Liver (tissue), 8 donors: ENCODE measurements at regions not wholly inside any gene's neighbourhood (a gene's known extent, or its start where the extent isn't known, plus 50 kb on each side); places are given as distances from the start of the nearest gene placed in this dataset.

Source experiments
- DNase-seq: peaks from one replicate; pipeline ENCODE4 v3.0.0-alpha.2; 2017; ENCODE audit warnings: low spot score
- H3K27ac ChIP-seq, 2 donors: one replicate each; pipeline ENCODE4 v1.7.0; 2013; ENCODE audit warnings: inconsistent platforms in 2 of 2, low read length in 2 of 2, control low read depth in 1 of 2, low read depth in 1 of 2, mild to moderate bottlenecking in 1 of 2
- H3K27me3 ChIP-seq, 4 donors: one replicate each; pipeline versions ENCODE4 v1.6.1 to v1.7.0; 2013; ENCODE audit warnings: low read length in 3 of 4, inconsistent platforms in 1 of 4, mild to moderate bottlenecking in 1 of 4, moderate library complexity in 1 of 4; ENCODE audit not compliant: control insufficient read depth in 4 of 4, insufficient read depth in 4 of 4
- H3K36me3 ChIP-seq, 4 donors: one replicate each; pipeline versions ENCODE4 v1.6.1 to v1.7.0; 2013; ENCODE audit warnings: low read length in 3 of 4, mild to moderate bottlenecking in 3 of 4, low read depth in 1 of 4, moderate library complexity in 1 of 4; ENCODE audit not compliant: control insufficient read depth in 4 of 4, insufficient read depth in 3 of 4
- H3K4me1 ChIP-seq, 4 donors: one replicate each; pipeline versions ENCODE4 v1.6.1 to v1.7.0; 2013; ENCODE audit warnings: low read length in 3 of 4, mild to moderate bottlenecking in 3 of 4, moderate library complexity in 1 of 4; ENCODE audit not compliant: control insufficient read depth in 4 of 4, insufficient read depth in 4 of 4
- H3K4me3 ChIP-seq, 3 donors: one replicate each; pipeline versions ENCODE4 v1.6.1 to v1.7.0; 2013; ENCODE audit warnings: low read length in 3 of 3, control low read depth in 1 of 3, low read depth in 1 of 3, mild to moderate bottlenecking in 1 of 3
- H3K9ac ChIP-seq, 2 donors: one replicate each; pipeline ENCODE4 v1.7.0; 2013; ENCODE audit warnings: low read length in 2 of 2, mild to moderate bottlenecking in 2 of 2, moderate library complexity in 2 of 2, control low read depth in 1 of 2, low read depth in 1 of 2
- H3K9me3 ChIP-seq, 4 donors: one replicate each; pipeline versions ENCODE4 v1.6.1 to v1.7.0; 2013; ENCODE audit warnings: low read length in 3 of 4; ENCODE audit not compliant: control insufficient read depth in 4 of 4
- EGR1 ChIP-seq, 2 donors: IDR thresholded peaks; 2 replicates each; pipeline ENCODE4 v1.6.1; 2016 to 2018; ENCODE audit warnings: antibody characterized with exemption in 2 of 2, low read depth in 2 of 2
- FOXA1 ChIP-seq: IDR thresholded peaks from 2 replicates; pipeline ENCODE4 v1.6.1; 2016; ENCODE audit warnings: antibody characterized with exemption
- GABPA ChIP-seq, 2 donors: IDR thresholded peaks in 1 of 2; conservative IDR thresholded peaks in 1 of 2; 2 replicates each; pipeline ENCODE4 v1.6.1; 2016; ENCODE audit warnings: antibody characterized with exemption in 2 of 2, mild to moderate bottlenecking in 1 of 2, moderate library complexity in 1 of 2
- HNF4A ChIP-seq, 2 donors: conservative IDR thresholded peaks; 2 replicates each; pipeline ENCODE4 v1.6.1; 2016; ENCODE audit warnings: antibody characterized with exemption in 2 of 2, mild to moderate bottlenecking in 2 of 2
- HNF4G ChIP-seq: IDR thresholded peaks from 2 replicates; pipeline ENCODE4 v1.6.1; 2016; ENCODE audit warnings: antibody characterized with exemption
- JUND ChIP-seq, 2 donors: IDR thresholded peaks; 2 replicates each; pipeline ENCODE4 v1.6.1; 2016; ENCODE audit warnings: antibody characterized with exemption in 2 of 2
- RAD21 ChIP-seq, 2 donors: IDR thresholded peaks; 2 replicates each; pipeline ENCODE4 v1.6.1; 2016; ENCODE audit warnings: antibody characterized with exemption in 2 of 2, mild to moderate bottlenecking in 2 of 2
- RXRA ChIP-seq, 2 donors: IDR thresholded peaks; 2 replicates each; pipeline ENCODE4 v1.6.1; 2017 to 2018; ENCODE audit warnings: antibody characterized with exemption in 2 of 2, mild to moderate bottlenecking in 1 of 2
- TAF1 ChIP-seq: conservative IDR thresholded peaks from 2 replicates; pipeline ENCODE4 v1.6.1; 2016; ENCODE audit warnings: antibody characterized with exemption, mild to moderate bottlenecking
- YY1 ChIP-seq: IDR thresholded peaks from 2 replicates; pipeline ENCODE4 v1.6.1; 2016; ENCODE audit warnings: antibody characterized with exemption, mild to moderate bottlenecking
- WGBS: extraction: QIAGEN DNeasy Blood & Tissue Kit; methylation state at CpG from one replicate; pipeline ENCODE4 v1.1.7; 2013; 5-methylcytosine and 5-hydroxymethylcytosine counted together
- TF ChIP-seq, protein P1 (sequence below): IDR thresholded peaks from 2 replicates; pipeline ENCODE4 v1.6.1; 2016; ENCODE audit warnings: antibody characterized with exemption
- TF ChIP-seq, protein P2 (sequence below): IDR thresholded peaks from 2 replicates; pipeline ENCODE4 v1.6.1; 2016; ENCODE audit warnings: antibody characterized with exemption
- TF ChIP-seq, protein P3 (sequence below): IDR thresholded peaks from 2 replicates; pipeline ENCODE4 v1.6.1; 2016; ENCODE audit warnings: antibody characterized with exemption
- TF ChIP-seq, protein P4 (sequence below): fragments of 150-350 bp; IDR thresholded peaks from 2 replicates; pipeline ENCODE4 v1.5.1; 2017; ENCODE audit warnings: improper control_type of control experiment, low read depth, low read length; ENCODE audit not compliant: missing input control
- TF ChIP-seq, protein P5 (sequence below): IDR thresholded peaks from 2 replicates; pipeline ENCODE4 v1.6.1; 2016; ENCODE audit warnings: antibody characterized with exemption, mild to moderate bottlenecking
- donor health status: healthy.
- donor health status: healthy.
- donor health status: healthy.
- donor health status: healthy.
- donor health status: healthy.

DNA sequence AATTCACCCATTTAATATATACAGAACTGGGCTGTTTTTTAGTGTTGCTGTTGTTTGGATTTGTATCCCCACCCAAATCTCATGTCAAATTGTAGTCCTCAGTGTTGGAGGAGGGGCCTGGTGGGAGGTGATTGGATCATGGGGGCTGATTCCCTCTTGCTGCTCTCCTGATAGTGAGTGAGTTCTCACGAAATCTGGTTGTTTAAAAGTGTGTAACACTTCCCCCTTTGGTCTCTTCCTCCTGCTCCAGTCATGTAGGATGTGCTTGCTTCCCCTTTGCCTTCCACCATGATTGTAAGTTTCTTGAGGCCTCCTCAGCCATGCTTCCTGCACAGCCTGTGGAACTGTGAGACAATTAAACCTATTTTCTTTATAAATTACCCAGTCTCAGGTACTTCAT, 141.6 kb upstream of the AADAT start:
- WGBS, result 66% methylated on average over 1 of the region's 1 CpG
- no peaks in the 10 kb centered on the region for H3K36me3 ChIP-seq
- no peaks in the 10 kb centered on the region for H3K9me3 ChIP-seq
- H3K4me1 ChIP-seq, result no peaks in the 10 kb centered on the region
- no peak for TF ChIP-seq JUND (IDR thresholded peaks at IDR 0.05)
- TF ChIP-seq HNF4A (conservative IDR thresholded peaks at IDR 0.05), result no peak
- TF ChIP-seq, protein P1, sequence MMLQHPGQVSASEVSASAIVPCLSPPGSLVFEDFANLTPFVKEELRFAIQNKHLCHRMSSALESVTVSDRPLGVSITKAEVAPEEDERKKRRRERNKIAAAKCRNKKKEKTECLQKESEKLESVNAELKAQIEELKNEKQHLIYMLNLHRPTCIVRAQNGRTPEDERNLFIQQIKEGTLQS, result no peak
- TF ChIP-seq RXRA (IDR thresholded peaks at IDR 0.05), result no peak
- no peak for TF ChIP-seq FOXA1
- H3K4me3 ChIP-seq, result no peak overlapping the region
- no peaks in the 10 kb centered on the region for H3K27me3 ChIP-seq
- H3K27ac ChIP-seq, result no peak overlapping the region
- DNase-seq, result no peak
- H3K9ac ChIP-seq, result no peak overlapping the region

DNA sequence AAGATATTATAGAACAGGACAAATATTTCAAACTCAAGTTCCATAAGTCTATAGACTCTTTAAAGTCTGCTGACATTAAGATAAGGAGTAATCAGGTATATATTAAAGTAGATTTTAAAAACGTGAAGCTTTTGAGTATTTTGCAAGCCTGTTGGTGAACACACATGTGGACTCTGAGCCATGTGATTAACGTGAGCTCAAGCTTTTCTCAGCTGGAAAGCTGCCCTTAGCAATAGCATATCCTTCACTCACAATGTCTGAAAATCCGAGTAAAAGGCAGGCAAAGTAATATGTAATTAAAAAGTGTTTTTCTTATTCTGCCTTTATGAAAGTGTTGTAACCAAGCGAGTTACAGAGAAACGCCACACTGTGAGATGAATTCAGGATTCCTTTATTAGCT, 140.5 kb upstream of the AADAT start:
- no peak overlapping the region for H3K9ac ChIP-seq
- H3K27me3 ChIP-seq, result no peaks in the 10 kb centered on the region
- WGBS, result 52% methylated on average over 5 of the region's 5 CpGs
- H3K9me3 ChIP-seq, result no peaks in the 10 kb centered on the region
- TF ChIP-seq JUND (IDR thresholded peaks at IDR 0.05), result no peak
- no peak for TF ChIP-seq EGR1 (IDR thresholded peaks at IDR 0.05; ENCODE audit: low read depth in 2 of 2)
- TF ChIP-seq, protein P2, sequence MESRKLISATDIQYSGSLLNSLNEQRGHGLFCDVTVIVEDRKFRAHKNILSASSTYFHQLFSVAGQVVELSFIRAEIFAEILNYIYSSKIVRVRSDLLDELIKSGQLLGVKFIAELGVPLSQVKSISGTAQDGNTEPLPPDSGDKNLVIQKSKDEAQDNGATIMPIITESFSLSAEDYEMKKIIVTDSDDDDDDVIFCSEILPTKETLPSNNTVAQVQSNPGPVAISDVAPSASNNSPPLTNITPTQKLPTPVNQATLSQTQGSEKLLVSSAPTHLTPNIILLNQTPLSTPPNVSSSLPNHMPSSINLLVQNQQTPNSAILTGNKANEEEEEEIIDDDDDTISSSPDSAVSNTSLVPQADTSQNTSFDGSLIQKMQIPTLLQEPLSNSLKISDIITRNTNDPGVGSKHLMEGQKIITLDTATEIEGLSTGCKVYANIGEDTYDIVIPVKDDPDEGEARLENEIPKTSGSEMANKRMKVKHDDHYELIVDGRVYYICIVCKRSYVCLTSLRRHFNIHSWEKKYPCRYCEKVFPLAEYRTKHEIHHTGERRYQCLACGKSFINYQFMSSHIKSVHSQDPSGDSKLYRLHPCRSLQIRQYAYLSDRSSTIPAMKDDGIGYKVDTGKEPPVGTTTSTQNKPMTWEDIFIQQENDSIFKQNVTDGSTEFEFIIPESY, result no peak
- no peak for TF ChIP-seq TAF1
- no peak for TF ChIP-seq RXRA (IDR thresholded peaks at IDR 0.05)
- no peak for TF ChIP-seq GABPA (IDR thresholded peaks at IDR 0.05 in 1 of 2, conservative IDR thresholded peaks at IDR 0.05 in 1 of 2)
- TF ChIP-seq, protein P3, sequence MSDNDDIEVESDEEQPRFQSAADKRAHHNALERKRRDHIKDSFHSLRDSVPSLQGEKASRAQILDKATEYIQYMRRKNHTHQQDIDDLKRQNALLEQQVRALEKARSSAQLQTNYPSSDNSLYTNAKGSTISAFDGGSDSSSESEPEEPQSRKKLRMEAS, result no peak
- TF ChIP-seq HNF4G, result no peak
- TF ChIP-seq RAD21 (IDR thresholded peaks at IDR 0.05), result no peak
- TF ChIP-seq YY1, result no peak
- no peak for TF ChIP-seq HNF4A (conservative IDR thresholded peaks at IDR 0.05)
- TF ChIP-seq, protein P4, sequence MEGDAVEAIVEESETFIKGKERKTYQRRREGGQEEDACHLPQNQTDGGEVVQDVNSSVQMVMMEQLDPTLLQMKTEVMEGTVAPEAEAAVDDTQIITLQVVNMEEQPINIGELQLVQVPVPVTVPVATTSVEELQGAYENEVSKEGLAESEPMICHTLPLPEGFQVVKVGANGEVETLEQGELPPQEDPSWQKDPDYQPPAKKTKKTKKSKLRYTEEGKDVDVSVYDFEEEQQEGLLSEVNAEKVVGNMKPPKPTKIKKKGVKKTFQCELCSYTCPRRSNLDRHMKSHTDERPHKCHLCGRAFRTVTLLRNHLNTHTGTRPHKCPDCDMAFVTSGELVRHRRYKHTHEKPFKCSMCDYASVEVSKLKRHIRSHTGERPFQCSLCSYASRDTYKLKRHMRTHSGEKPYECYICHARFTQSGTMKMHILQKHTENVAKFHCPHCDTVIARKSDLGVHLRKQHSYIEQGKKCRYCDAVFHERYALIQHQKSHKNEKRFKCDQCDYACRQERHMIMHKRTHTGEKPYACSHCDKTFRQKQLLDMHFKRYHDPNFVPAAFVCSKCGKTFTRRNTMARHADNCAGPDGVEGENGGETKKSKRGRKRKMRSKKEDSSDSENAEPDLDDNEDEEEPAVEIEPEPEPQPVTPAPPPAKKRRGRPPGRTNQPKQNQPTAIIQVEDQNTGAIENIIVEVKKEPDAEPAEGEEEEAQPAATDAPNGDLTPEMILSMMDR, result no peak
- peaks cover 0 to 2% (median 0%) of the 10 kb centered on the region in 4 donors for H3K4me1 ChIP-seq
- no peak overlapping the region for H3K4me3 ChIP-seq
- no peak for DNase-seq
- H3K36me3 ChIP-seq, result no peaks in the 10 kb centered on the region
- H3K27ac ChIP-seq, result no peak overlapping the region

DNA sequence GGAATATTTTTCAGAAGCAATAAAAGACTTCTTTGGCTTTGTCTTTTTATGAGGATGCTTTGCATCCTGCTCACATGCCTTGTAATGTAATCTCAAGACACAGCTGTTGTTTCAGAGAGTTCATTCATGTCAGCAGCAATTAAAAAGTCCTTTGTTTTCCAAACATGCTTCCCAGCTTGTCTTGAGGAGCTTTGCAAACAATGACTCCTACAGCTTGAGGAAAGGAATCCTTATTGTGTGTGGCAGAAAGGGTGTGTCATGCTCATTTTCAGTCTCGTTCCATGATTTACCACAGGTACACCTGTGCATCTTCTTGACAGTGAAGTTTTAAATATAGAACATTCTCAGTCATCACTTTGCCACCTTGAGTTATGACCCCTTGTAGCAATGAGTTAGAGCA, 139.2 kb upstream of the AADAT start:
- H3K36me3 ChIP-seq, result no peaks in the 10 kb centered on the region
- H3K27ac ChIP-seq, result no peak overlapping the region
- peaks cover 0 to 2% (median 0%) of the 10 kb centered on the region in 4 donors for H3K4me1 ChIP-seq
- no peak overlapping the region for H3K9ac ChIP-seq
- no peaks in the 10 kb centered on the region for H3K9me3 ChIP-seq
- 66% methylated on average over 1 of the region's 1 CpG for WGBS
- no peak for DNase-seq
- no peaks in the 10 kb centered on the region for H3K27me3 ChIP-seq
- H3K4me3 ChIP-seq, result no peak overlapping the region
- TF ChIP-seq, protein P4, result no peak
- TF ChIP-seq RAD21 (IDR thresholded peaks at IDR 0.05) (no peak), HNF4G (no peak), FOXA1 (no peak), RXRA (IDR thresholded peaks at IDR 0.05) (no peak), HNF4A (conservative IDR thresholded peaks at IDR 0.05) (no peak), EGR1 (IDR thresholded peaks at IDR 0.05; ENCODE audit: low read depth in 2 of 2) (no peak)
- TF ChIP-seq, protein P5, sequence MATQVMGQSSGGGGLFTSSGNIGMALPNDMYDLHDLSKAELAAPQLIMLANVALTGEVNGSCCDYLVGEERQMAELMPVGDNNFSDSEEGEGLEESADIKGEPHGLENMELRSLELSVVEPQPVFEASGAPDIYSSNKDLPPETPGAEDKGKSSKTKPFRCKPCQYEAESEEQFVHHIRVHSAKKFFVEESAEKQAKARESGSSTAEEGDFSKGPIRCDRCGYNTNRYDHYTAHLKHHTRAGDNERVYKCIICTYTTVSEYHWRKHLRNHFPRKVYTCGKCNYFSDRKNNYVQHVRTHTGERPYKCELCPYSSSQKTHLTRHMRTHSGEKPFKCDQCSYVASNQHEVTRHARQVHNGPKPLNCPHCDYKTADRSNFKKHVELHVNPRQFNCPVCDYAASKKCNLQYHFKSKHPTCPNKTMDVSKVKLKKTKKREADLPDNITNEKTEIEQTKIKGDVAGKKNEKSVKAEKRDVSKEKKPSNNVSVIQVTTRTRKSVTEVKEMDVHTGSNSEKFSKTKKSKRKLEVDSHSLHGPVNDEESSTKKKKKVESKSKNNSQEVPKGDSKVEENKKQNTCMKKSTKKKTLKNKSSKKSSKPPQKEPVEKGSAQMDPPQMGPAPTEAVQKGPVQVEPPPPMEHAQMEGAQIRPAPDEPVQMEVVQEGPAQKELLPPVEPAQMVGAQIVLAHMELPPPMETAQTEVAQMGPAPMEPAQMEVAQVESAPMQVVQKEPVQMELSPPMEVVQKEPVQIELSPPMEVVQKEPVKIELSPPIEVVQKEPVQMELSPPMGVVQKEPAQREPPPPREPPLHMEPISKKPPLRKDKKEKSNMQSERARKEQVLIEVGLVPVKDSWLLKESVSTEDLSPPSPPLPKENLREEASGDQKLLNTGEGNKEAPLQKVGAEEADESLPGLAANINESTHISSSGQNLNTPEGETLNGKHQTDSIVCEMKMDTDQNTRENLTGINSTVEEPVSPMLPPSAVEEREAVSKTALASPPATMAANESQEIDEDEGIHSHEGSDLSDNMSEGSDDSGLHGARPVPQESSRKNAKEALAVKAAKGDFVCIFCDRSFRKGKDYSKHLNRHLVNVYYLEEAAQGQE, result no peak
- TF ChIP-seq, protein P2, result no peak
